Caco-2 (cell line): ENCODE measurements at regions not wholly inside any gene's neighbourhood (a gene's known extent, or its start where the extent isn't known, plus 50 kb on each side); places are given as distances from the start of the nearest gene placed in this dataset.

Experiments
- BruUV-seq: library from RNA; stranded (reverse); fragments of 400-500 nt; replicated peaks from 2 replicates; lab custom pipeline; 2021; lab: Mats Ljungman, UMichigan
- CTCF ChIA-PET: fragments of 300-600 bp; sonication (Branson Sonifier 250); formaldehyde crosslinking; loops from one replicate; lab custom pipeline; 2022; ENCODE audit warnings: antibody characterized with exemption; lab: Charles Lee
- POLR2A ChIA-PET: fragments of 300-600 bp; sonication (Branson Sonifier 250); formaldehyde crosslinking; loops from one replicate; lab custom pipeline; 2022; ENCODE audit warnings: antibody characterized with exemption; lab: Charles Lee
- DNase-seq, 2 experiments: peaks; one replicate each; pipeline versions ENCODE4 v3.0.0 to v3.0.0-alpha.2; 2020 to 2022
- H3K27me3 ChIP-seq: replicated peaks from 2 replicates; pipeline ENCODE4 v1.6.0; 2011; ENCODE audit warnings: low read length; ENCODE audit not compliant: control insufficient read depth, insufficient read depth
- H3K36me3 ChIP-seq: 2 replicates; pipeline ENCODE4 v1.5.1; 2011; ENCODE audit warnings: low read length; ENCODE audit not compliant: control insufficient read depth, insufficient read depth
- H3K4me1 ChIP-seq: fragments of 250-450 bp; sonication (Bioruptor Pico); 2 replicates; pipeline ENCODE4 v1.5.1; 2020; ENCODE audit warnings: mild to moderate bottlenecking
- H3K4me3 ChIP-seq: 2 replicates; pipeline ENCODE4 v1.5.1; 2011; ENCODE audit warnings: low read depth, mild to moderate bottlenecking, control low read depth, low read length
- H3K9me3 ChIP-seq: fragments of 250-450 bp; sonication (Bioruptor Pico); 2 replicates; pipeline ENCODE4 v1.5.1; 2020; ENCODE audit warnings: mild to moderate bottlenecking, moderate library complexity
- H3K27ac Mint-ChIP-seq: one replicate; pipeline ENCODE4 v1.8.0; 2022; ENCODE audit warnings: mixed read lengths; ENCODE audit not compliant: unreplicated experiment
- H3K27me3 Mint-ChIP-seq: one replicate; pipeline ENCODE4 v1.8.0; 2022; ENCODE audit warnings: mixed read lengths; ENCODE audit not compliant: insufficient read depth, unreplicated experiment
- H3K36me3 Mint-ChIP-seq: one replicate; pipeline ENCODE4 v1.8.0; 2022; ENCODE audit warnings: mild to moderate bottlenecking, mixed read lengths; ENCODE audit not compliant: insufficient read depth, unreplicated experiment
- H3K4me1 Mint-ChIP-seq: one replicate; pipeline ENCODE4 v1.8.0; 2022; ENCODE audit warnings: low read depth, mixed read lengths; ENCODE audit not compliant: unreplicated experiment
- H3K4me3 Mint-ChIP-seq: one replicate; pipeline ENCODE4 v1.8.0; 2022; ENCODE audit warnings: mild to moderate bottlenecking, moderate library complexity, mixed read lengths; ENCODE audit not compliant: unreplicated experiment
- H3K9me3 Mint-ChIP-seq: one replicate; pipeline ENCODE4 v1.8.0; 2022; ENCODE audit warnings: mixed read lengths; ENCODE audit not compliant: unreplicated experiment
- CTCF ChIP-seq, 2 experiments: fragments of 200-600 bp in 1 of 2; IDR thresholded peaks; 1 replicate in 1 of 2; 2 replicates in 1 of 2; pipeline versions ENCODE4 v1.5.1 to v1.8.0; 2011 to 2022; ENCODE audit warnings: antibody characterized with exemption in 1 of 2, control low read depth in 1 of 2, inconsistent platforms in 1 of 2, low read depth in 1 of 2, low read length in 1 of 2, mild to moderate bottlenecking in 1 of 2, moderate library complexity in 1 of 2; ENCODE audit not compliant: insufficient read depth in 1 of 2, severe bottlenecking in 1 of 2, unreplicated experiment in 1 of 2
- intact Hi-C: fragments of 100-400 bp; cut with micrococcal nuclease; formaldehyde crosslinking; loops from one replicate; pipeline ENCODE4 v1.10.0; 2022; ENCODE audit not compliant: unreplicated experiment

- Mint-ChIP-seq H3K27me3 (no peaks in the 10 kb centered on the region), H3K4me3 (no peak overlapping the region), H3K27ac (no peak overlapping the region), H3K36me3 (no peaks in the 10 kb centered on the region), H3K9me3 (no peaks in the 10 kb centered on the region), H3K4me1 (peaks cover 7% of the 10 kb centered on the region)
- intact Hi-C loops, result no loop called here
- ChIA-PET POLR2A (no interaction called here), CTCF (no interaction called here)
- DNase-seq, result no peak
- H3K4me1 ChIP-seq, result no peaks in the 10 kb centered on the region
- TF ChIP-seq CTCF (IDR thresholded peaks at IDR 0.05; ENCODE audit: insufficient read depth in 1 of 2, low read depth in 1 of 2, low read length in 1 of 2, severe bottlenecking in 1 of 2, unreplicated experiment in 1 of 2), result no peak
- H3K9me3 ChIP-seq, result no peaks in the 10 kb centered on the region
- no peaks in the 10 kb centered on the region for H3K36me3 ChIP-seq
- no peaks in the 10 kb centered on the region; the same call in 1 of the 2 replicates for H3K27me3 ChIP-seq
- no TSS peak for BruUV-seq
- H3K4me3 ChIP-seq, result no peak overlapping the region
Observed at GRCh38 chr4:173910891-173911290, 372.6 kb downstream of the FBXO8 start.

GRCh38 chr4:173909294-173909693 is 374.2 kb downstream of the FBXO8 start:
- no peak for TF ChIP-seq CTCF (IDR thresholded peaks at IDR 0.05; ENCODE audit: insufficient read depth in 1 of 2, low read depth in 1 of 2, low read length in 1 of 2, severe bottlenecking in 1 of 2, unreplicated experiment in 1 of 2)
- H3K4me3 ChIP-seq, result no peak overlapping the region

GRCh38 chr4:173899813-173900212 is 369.8 kb upstream of the HAND2 start:
- H3K4me3 Mint-ChIP-seq, result no peak overlapping the region
- no peak for TF ChIP-seq CTCF (IDR thresholded peaks at IDR 0.05; ENCODE audit: insufficient read depth in 1 of 2, low read depth in 1 of 2, low read length in 1 of 2, severe bottlenecking in 1 of 2, unreplicated experiment in 1 of 2)
- no peaks in the 10 kb centered on the region for H3K36me3 ChIP-seq
- H3K27ac Mint-ChIP-seq, result no peak overlapping the region
- ChIA-PET POLR2A (no interaction called here), CTCF (no interaction called here)
- intact Hi-C loops, result no loop called here
- H3K4me3 ChIP-seq, result no peak overlapping the region
- BruUV-seq, result no TSS peak
- H3K4me1 ChIP-seq, result no peaks in the 10 kb centered on the region
- DNase-seq, result no peak
- H3K9me3 Mint-ChIP-seq, result no peaks in the 10 kb centered on the region
- H3K4me1 Mint-ChIP-seq, result no peaks in the 10 kb centered on the region
- peaks cover 7% of the 10 kb centered on the region for H3K27me3 Mint-ChIP-seq
- no peaks in the 10 kb centered on the region for H3K9me3 ChIP-seq
- no peaks in the 10 kb centered on the region for H3K27me3 ChIP-seq
- no peaks in the 10 kb centered on the region for H3K36me3 Mint-ChIP-seq

More at GRCh38 chr4:173909294-173909693, 374.2 kb downstream of the FBXO8 start:
- no peaks in the 10 kb centered on the region for H3K27me3 Mint-ChIP-seq
- DNase-seq, result no peak
- H3K36me3 ChIP-seq, result no peaks in the 10 kb centered on the region
- no peaks in the 10 kb centered on the region for H3K36me3 Mint-ChIP-seq
- H3K9me3 Mint-ChIP-seq, result no peaks in the 10 kb centered on the region
- intact Hi-C loops, result no loop called here
- peaks cover 7% of the 10 kb centered on the region for H3K4me1 Mint-ChIP-seq
- no peak overlapping the region for H3K4me3 Mint-ChIP-seq
- no peaks in the 10 kb centered on the region for H3K9me3 ChIP-seq
- H3K27me3 ChIP-seq, result no peaks in the 10 kb centered on the region; the same call in 1 of the 2 replicates
- POLR2A ChIA-PET, result no interaction called here
- H3K4me1 ChIP-seq, result no peaks in the 10 kb centered on the region
- CTCF ChIA-PET, result no interaction called here
- no peak overlapping the region for H3K27ac Mint-ChIP-seq
- no TSS peak for BruUV-seq
